ENCODE measurements at regions not wholly inside any gene's neighbourhood (a gene's known extent, or its start where the extent isn't known, plus 50 kb on each side); places are given as distances from the start of the nearest gene placed in this dataset.

GRCh38 chr7:41007811-41008210, 695.1 kb downstream of the INHBA start:
- Histone ChIP-seq H4K91ac (ENCODE audit: insufficient read length, low read depth, low read length) (no peak overlapping the region), H2BK12ac (ENCODE audit: insufficient read length, low read depth, low read length) (no peak overlapping the region), H3K9ac (ENCODE audit: extremely low read depth, insufficient read length, low read length) (no peak overlapping the region), H3K23ac (ENCODE audit: insufficient read length, low read depth, low read length) (no peak overlapping the region), H3K4me1 (ENCODE audit: insufficient read depth, low read length) (no peaks in the 10 kb centered on the region), H3K27ac (ENCODE audit: insufficient read length, low read depth, low read length) (no peak overlapping the region), H3K27me3 (ENCODE audit: insufficient read depth, low read length) (no peaks in the 10 kb centered on the region), H4K5ac (ENCODE audit: insufficient read length, low read depth, low read length) (no peak overlapping the region), H3K14ac (ENCODE audit: insufficient read depth, low read length) (no peak overlapping the region), H2AK5ac (ENCODE audit: insufficient read length, low read length) (no peak overlapping the region), H3T11ph (ENCODE audit: low read length) (no peak overlapping the region), H2BK120ac (ENCODE audit: low read depth, low read length, poor library complexity, severe bottlenecking) (no peak overlapping the region), H2BK5ac (ENCODE audit: insufficient read length, low read length) (no peak overlapping the region), H4K8ac (replicated peaks; ENCODE audit: insufficient read length, low read depth, low read length) (no peak overlapping the region), H4K20me1 (ENCODE audit: control insufficient read depth, insufficient read depth, insufficient read length) (no peaks in the 10 kb centered on the region), H2BK15ac (ENCODE audit: low read depth, low read length) (no peak overlapping the region), H3K9me3 (ENCODE audit: control insufficient read depth, low read depth, low read length) (no peaks in the 10 kb centered on the region), H3K56ac (ENCODE audit: insufficient read length, low read depth, low read length) (no peak overlapping the region), H3K4me2 (ENCODE audit: insufficient read depth, insufficient read length, low read length) (no peak overlapping the region), H3K4ac (ENCODE audit: low read depth, low read length) (no peak overlapping the region), H3K18ac (ENCODE audit: insufficient read length, low read depth, low read length) (no peak overlapping the region), H2BK20ac (ENCODE audit: low read depth, low read length, poor library complexity, severe bottlenecking) (no peak overlapping the region), H3K23me2 (ENCODE audit: insufficient read length, low read depth, low read length, poor library complexity, severe bottlenecking) (no peaks in the 10 kb centered on the region), H2AFZ (ENCODE audit: low read length) (no peak overlapping the region), H3K79me1 (ENCODE audit: insufficient read depth, low read depth, low read length, poor library complexity, severe bottlenecking) (no peaks in the 10 kb centered on the region), H3K79me2 (ENCODE audit: insufficient read depth, low read length) (no peaks in the 10 kb centered on the region)
- no peaks in the 10 kb centered on the region for H3K36me3 Mint-ChIP-seq (ENCODE audit: insufficient read depth in 1 of 3, low read depth in 3 of 3)
- DNase-seq = no peak
- TF ChIP-seq, protein P1, sequence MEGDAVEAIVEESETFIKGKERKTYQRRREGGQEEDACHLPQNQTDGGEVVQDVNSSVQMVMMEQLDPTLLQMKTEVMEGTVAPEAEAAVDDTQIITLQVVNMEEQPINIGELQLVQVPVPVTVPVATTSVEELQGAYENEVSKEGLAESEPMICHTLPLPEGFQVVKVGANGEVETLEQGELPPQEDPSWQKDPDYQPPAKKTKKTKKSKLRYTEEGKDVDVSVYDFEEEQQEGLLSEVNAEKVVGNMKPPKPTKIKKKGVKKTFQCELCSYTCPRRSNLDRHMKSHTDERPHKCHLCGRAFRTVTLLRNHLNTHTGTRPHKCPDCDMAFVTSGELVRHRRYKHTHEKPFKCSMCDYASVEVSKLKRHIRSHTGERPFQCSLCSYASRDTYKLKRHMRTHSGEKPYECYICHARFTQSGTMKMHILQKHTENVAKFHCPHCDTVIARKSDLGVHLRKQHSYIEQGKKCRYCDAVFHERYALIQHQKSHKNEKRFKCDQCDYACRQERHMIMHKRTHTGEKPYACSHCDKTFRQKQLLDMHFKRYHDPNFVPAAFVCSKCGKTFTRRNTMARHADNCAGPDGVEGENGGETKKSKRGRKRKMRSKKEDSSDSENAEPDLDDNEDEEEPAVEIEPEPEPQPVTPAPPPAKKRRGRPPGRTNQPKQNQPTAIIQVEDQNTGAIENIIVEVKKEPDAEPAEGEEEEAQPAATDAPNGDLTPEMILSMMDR (conservative IDR thresholded peaks at IDR 0.05) = no peak
- no CpG with 5 or more reads among the region's 3 CpGs for WGBS (ENCODE audit: extremely low coverage, insufficient read length, low lambda C conversion rate)
- H3K9me3 Mint-ChIP-seq = no peaks in the 10 kb centered on the region
- H3K4me3 Mint-ChIP-seq = no peak overlapping the region
- no peak overlapping the region for H3K27ac Mint-ChIP-seq
- peaks cover 5 to 9% of the 10 kb centered on the region in 2 experiments for H3K4me1 Mint-ChIP-seq
- H3K27me3 Mint-ChIP-seq (ENCODE audit: low read depth) = no peaks in the 10 kb centered on the region

Data from H9 (cell line).